ENCODE measurements at regions not wholly inside any gene's neighbourhood (a gene's known extent, or its start where the extent isn't known, plus 50 kb on each side); places are given as distances from the start of the nearest gene placed in this dataset.

GRCh38 chr3:99522147-99522546, 116.2 kb upstream of the COL8A1 start:
- TF ChIP-seq CTCF (IDR thresholded peaks at IDR 0.05): no peak
- TF ChIP-seq POLR2A (IDR thresholded peaks at IDR 0.05): no peak
